Activated CD4-positive, alpha-beta T cell treated with anti-CD3 and anti-CD28 coated beads, Interleukin-2, Interleukin-6, amounts not matched to agents 100 ng/mL and 50 ng/mL, durations not matched to agents 16 hours and 8 hours (primary cell): ENCODE measurements at regions not wholly inside any gene's neighbourhood (a gene's known extent, or its start where the extent isn't known, plus 50 kb on each side); places are given as distances from the start of the nearest gene placed in this dataset.

Experiments
- DNase-seq: peaks from one replicate; pipeline ENCODE4 v3.0.0-alpha.2; 2020

DNA sequence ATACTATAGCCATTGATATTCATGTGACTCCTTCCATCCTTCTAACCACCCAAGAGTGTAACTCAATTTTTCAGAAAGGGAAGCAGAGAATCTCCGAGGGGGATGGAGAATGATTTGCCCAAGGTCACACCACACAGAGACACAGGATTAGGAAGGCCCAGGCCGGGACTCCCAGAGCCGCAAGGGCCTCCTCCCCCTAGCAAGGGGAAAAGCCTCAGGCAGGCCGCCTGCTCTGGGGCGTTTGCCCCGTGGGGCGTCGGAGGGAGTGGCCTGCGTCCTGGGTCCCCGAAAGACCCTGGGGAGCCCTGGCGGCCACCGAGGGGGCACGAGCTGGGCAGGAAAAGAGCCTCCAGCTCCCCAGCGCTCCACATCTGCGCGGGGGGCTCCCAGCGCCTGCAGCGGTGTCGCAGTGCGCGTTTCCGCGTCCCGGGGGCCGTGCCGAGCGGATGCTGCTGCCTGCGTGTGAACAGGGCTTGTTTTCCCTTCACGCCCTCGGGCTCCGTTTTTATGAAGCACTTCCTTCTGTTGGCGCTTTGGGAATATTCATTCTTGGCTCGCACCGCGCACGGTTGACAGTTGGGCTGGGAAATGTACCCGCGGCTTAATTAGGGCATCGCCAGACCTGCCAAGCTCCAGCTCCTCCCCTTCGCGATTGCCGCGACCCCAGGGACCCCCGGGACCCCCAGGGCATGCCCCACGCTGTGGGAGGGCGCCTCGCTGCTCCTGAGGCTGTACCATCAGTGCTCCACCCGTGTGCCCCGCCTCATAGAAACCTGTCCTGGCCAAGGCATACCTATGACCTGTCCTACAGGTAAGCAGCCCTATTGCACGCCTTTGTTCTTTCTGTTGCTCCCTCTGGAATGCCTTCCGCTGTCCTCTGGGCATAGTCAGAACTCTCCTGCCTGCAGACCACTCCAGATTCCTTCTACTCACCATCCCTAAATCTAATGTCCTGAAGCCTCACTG is 158.9 kb upstream of the GLI2 start:
- no peak for DNase-seq

DNA sequence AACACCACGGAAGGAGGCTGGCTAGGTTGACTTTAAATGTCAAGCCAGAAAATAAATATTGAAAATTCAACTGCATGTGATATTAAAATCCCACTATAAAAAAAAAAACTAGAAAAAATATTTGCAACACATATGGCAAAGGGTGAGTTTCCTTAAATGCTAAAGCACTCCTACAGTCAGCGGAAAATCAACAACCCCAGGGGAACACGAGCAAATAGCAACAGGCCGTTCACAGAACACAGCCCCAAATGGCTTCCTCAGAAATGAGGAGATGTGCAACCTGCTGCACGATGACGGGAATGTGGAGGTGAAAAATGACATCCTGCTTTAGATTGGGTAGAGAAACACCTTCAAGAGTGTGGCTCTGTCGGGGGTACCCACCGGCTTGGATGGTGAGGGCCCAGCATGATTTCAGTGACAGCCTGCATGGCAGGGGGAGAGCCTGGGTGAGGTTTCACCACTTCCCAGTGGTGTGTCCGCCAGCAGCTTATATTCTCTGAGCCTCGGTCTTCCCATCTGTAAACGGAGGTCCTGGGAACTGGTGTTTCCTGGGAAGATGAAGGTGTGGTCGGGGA is 157.9 kb upstream of the GLI2 start:
- no peak for DNase-seq

- DNase-seq = no peak
These were observed 156.9 kb upstream of the GLI2 start for GRCh38 chr2:120578576-120579352.

DNA sequence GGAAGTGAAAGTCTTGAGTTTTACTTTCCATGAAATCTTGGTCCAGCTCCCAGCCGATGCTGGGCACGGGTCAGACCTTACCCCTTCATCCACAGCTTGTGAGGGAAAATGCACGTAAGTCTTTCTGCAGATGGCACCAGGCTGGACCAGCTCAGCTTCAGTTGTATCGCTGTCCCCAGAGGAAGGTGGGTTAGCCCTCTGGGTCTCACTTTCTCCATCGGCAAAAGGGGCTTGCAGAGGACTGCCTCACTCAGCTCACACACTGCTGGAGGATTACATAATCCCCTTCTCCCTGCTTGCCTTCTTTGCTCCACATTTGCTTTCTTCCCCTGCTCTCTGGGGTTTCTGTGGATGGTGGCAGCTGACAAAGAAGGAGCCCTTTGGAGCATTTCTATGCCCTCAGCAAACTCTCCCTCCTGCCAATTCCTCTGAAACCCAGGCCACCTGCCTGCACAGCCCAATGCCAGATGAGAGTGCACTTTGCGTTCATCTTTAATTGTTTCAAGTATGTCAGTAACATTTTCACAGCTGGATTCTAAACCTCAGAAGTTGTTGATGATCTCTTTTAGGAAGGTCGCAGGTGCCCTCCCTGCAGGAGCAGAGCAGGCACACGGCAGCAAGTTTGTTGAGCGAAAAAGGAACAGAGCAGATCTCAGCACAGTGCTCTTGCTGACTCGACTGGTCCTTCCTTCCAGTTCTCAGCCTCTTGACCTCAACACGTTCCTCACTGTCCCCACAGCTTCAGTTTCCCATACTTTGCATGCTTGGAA is 155.6 kb upstream of the GLI2 start:
- DNase-seq = no peak

DNA sequence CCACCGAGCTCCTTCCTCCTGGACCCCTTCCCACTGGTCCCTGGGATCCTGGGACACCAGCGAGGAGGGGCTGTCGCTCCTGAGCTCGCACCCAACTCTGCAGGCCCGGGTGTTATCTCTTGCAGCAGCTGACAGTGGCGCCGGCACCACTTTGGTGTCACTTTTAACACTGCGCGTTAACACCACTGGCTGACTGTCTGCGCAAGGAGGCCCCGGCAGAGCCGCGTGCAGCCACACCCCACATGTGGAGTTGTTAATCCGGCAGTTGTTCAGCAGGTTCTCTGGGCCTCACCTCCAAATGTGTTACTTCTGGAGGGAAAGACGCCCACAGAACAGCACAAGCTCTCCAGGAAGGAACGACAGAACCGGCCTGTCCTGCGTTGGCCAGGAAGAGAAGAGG is 155.0 kb upstream of the GLI2 start:
- DNase-seq = no peak

DNA sequence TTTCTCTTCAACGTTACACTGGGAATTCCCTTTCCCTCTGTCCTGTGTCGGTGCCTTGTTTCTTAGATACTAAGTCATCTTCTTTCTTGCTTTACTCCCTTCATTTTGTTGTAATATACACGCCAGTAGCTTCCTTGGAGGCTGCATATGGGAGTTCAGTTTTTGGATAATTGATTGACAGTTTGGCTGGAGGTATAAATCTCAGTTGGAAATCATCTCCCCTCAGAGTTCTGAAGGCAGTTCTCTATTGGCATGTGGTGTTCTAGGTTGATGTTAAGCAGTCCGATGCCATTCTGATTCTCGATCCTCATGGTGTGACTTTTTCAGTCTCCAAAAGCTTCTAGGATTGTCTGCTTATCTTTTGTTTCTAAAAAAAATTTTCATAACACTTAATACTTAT is 152.5 kb upstream of the GLI2 start:
- DNase-seq = no peak

DNA sequence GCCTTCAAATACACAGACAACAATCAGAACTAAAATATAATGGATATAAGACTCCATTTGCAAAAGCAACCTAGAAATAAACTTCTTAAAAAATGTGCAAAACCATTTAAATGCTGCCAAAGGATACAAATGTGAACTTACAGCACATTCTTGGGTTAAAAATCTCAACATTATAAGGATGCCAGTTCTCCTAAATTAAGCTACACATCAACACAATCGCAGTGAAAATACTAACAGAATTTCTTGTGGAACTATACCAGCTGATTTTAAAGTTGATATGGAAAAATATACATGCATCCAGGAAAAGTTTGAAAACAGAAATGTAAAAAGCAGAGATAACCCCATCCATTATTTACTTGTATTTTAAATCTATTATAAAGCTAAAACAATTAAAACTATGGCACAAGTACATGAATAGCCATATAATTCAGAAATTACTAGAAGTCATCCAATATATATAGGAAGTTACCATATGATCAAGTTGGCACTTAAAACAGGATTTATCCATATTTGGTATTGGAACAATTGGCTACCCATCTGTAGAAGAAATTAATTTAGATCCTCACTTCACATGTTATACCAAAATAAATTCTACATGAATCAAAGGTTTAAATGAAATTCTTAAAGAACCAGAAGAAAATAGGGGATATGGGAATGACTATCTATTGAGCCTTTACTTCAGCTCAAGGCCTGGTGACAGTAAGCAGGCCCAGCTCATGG is 151.7 kb upstream of the GLI2 start:
- no peak for DNase-seq

- no peak for DNase-seq
These were observed 149.0 kb upstream of the GLI2 start for GRCh38 chr2:120586507-120587278.

GRCh38 chr2:120587279-120587996 is 148.2 kb upstream of the GLI2 start:
- DNase-seq = no peak

DNA sequence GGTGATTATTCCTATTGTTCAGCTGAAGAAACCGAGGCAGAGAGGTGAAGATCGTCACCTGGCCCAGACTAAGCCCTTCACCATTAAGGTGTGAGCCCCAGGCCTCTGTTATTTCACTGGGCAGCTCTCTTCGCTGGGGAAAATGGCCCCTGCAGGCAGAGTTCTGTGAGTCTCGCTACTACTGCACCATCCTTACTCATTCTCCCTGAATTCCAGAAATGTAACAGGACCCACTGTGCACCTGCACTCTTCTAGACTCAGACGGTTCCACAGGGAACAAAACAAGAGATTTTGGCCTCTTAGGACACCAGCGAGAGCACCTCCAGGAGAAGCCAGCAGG is 147.7 kb upstream of the GLI2 start:
- DNase-seq = no peak

DNA sequence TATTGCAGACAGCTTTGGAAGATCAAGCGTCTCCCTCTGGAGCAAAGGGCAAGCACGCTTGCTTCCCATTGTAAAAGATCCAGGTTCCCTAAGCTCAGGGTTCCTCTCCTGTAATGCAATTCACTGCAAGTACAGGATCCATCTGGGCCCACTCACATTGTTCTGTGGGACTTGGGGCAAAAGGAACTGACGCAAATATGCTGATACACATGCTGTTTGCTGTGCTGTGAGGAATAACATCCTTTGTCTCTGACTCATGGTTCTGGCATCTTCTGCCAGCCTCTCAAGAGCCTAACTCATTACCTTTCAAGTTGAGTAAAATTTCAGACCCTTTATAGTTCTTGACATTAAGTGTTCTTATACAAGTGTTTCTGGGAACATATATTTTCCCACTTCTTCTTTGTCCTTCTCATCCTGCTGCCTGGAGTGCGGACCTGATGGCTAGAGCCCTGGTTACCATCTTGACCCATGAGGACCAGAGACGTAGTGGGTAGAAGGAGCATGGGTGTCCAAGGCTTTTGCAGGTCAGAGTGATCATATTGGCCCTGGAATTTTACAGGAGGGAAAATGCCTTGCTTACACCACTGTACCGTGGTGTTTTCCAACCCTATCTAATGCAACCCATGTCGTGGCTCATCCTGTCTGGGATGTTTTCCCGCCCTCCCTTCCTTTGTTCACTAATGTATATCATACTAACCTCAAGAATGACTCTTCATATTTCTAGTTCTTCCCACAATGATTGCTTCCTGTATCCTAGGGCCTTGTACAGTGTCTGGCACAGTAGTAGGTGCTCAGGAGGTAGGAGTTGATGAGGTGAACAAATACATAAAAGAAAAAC is 145.7 kb upstream of the GLI2 start:
- no peak for DNase-seq

GRCh38 chr2:120590841-120591240 is 144.8 kb upstream of the GLI2 start:
- DNase-seq = no peak

- no peak for DNase-seq
These were observed 144.1 kb upstream of the GLI2 start for GRCh38 chr2:120591572-120591971.

DNA sequence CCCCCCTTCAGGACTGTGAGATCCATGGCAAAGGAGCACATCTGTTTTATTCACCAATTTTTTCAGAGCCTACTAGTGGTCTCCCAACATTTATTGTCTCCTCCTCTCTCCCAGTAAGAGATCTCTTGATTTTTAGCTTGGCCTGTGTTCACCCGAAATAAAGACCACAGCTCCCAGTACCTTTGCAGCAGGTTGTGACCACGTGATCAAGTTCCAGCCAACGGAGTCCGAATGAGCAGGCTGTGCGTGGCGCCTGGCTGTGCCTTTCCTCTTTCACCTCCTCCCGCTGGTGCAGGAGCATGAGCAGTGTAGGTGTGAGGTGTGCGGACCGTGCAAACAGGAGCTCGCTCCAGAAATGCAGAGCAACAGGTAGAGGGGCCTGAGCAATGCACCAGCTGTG is 143.6 kb upstream of the GLI2 start:
- no peak for DNase-seq

- no peak for DNase-seq
These were observed 141.6 kb upstream of the GLI2 start for GRCh38 chr2:120593921-120594686.

DNA sequence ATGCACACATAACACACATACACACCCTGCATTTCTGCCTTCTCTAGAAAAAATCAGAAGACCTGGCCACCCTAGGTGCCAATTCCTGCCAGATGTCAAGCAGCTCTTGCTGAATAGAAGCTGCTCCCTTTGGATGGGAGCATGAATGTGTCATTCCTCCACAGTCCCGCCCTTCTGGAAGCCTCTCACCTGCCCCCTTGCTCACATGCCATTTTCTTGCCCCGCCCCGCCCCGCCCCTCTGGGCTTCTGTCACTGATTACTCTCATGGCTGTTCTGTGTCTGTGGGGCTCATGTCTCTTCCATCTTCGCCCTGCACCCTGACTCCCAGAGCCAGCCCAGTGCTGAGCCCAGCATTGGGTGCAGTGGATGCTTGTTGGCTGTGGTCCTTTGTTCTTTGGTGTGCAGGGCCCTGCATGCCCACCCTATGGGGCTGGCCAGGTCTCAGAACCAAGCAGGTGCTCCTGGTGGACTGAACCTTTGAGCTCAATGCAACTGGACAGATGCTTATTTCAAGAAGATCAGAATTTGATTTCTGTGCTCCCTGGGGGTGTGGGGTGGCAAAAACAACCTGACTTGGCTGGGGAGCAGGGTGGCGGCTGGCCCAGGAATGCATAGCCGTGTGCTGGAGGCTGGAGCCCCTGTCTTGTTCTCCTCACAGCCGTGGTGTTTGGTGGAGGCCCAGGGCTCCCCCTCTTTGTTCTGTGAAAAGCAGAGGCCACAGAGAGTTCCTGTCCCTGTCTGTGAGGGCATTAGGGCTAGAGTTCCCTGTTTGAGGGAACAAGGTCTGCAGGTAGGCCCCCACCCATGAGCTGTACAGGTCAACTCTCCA is 140.6 kb upstream of the GLI2 start:
- no peak for DNase-seq

GRCh38 chr2:120595739-120596138 is 139.9 kb upstream of the GLI2 start:
- no peak for DNase-seq

DNA sequence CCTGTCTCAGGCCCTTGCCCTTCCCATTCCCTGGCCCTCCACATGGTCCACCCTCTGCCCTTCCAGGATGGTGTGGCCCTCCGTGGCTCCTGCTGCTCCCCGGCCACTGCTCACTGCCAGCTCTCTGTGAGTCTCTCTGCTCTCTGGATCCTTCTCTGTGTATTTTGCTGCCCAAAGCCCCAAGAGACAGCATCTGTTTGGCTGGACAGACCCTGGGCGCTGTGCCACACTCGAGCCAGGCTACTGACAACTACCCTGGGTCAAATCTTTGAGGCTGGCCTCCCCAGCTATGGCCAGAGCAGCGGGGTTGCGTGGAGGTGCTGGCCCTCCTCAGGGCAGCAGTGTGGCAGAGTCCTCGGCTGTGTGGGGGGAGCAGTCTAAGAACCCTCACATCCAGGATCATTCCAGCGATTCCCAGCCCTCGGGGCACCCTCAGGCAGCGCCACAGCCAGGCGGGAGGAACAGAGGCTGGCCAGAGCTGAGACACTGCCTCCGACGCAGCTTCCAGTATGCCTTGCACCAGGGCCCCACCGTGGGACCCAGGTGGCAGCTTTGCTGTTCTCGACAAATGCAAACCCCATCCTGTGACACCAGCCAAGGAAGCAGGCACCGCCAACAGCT is 139.4 kb upstream of the GLI2 start:
- DNase-seq = no peak
